ENCODE measurements at regions not wholly inside any gene's neighbourhood (a gene's known extent, or its start where the extent isn't known, plus 50 kb on each side); places are given as distances from the start of the nearest gene placed in this dataset.

DNA sequence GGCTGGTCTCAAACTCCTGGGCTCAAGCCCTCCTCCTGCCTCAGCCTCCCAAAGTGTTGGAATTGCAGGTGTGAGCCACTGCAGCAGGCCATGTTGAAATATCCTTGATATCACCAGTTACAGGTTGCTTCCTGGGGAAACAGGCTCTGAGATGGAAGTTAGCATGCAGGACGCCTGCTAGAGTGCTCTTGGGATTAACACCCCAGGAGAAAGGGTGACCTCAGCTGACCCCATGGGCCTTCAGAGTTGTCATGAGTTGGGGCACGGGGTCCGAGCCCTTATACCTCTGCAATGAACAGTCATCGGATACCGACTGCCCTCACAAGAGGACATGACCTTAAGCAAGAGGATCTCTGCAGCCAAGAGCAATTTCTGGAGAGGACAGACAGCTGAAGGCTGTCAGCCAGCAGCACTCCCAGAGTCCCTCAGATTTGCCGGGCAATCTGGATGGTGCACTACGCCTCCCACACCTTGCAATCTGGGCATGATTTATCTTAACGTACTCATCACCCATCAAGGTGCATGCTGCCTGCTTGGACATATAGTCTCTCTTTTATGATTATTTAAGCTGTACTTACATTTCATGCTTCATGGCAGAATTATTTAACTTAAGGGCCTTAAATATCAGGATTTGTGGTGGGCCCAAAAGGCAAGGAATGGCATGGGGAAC is 134.6 kb downstream of the ADSS2 start:
- H3K4me3 ChIP-seq: no peak overlapping the region
- no peaks in the 10 kb centered on the region for H3K36me3 ChIP-seq
- no peaks in the 10 kb centered on the region for H3K9me3 ChIP-seq
- H3K27ac ChIP-seq: no peak overlapping the region
- intact Hi-C loops (cut with DNase I): no loop called here
- H3K27me3 ChIP-seq: no peaks in the 10 kb centered on the region
- H3K4me1 ChIP-seq: peaks cover 16% of the 10 kb centered on the region
- DNase-seq (ENCODE audit: extremely low spot score in 2 of 2): peak; percentile 52 to 74
- no peak for TF ChIP-seq POLR2AphosphoS5 (IDR thresholded peaks at IDR 0.05; ENCODE audit: insufficient read depth in 1 of 2, low read depth in 1 of 2)
- TF ChIP-seq, protein P1, sequence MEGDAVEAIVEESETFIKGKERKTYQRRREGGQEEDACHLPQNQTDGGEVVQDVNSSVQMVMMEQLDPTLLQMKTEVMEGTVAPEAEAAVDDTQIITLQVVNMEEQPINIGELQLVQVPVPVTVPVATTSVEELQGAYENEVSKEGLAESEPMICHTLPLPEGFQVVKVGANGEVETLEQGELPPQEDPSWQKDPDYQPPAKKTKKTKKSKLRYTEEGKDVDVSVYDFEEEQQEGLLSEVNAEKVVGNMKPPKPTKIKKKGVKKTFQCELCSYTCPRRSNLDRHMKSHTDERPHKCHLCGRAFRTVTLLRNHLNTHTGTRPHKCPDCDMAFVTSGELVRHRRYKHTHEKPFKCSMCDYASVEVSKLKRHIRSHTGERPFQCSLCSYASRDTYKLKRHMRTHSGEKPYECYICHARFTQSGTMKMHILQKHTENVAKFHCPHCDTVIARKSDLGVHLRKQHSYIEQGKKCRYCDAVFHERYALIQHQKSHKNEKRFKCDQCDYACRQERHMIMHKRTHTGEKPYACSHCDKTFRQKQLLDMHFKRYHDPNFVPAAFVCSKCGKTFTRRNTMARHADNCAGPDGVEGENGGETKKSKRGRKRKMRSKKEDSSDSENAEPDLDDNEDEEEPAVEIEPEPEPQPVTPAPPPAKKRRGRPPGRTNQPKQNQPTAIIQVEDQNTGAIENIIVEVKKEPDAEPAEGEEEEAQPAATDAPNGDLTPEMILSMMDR (IDR thresholded peaks at IDR 0.05): no peak
- TF ChIP-seq POLR2A (IDR thresholded peaks at IDR 0.05): no peak

GRCh38 chr1:244318078-244318477 is 133.6 kb downstream of the ADSS2 start:
- intact Hi-C loops (cut with DNase I): no loop called here
- DNase-seq (ENCODE audit: extremely low spot score in 2 of 2): no peak
- peaks cover 19% of the 10 kb centered on the region for H3K4me1 ChIP-seq

DNA sequence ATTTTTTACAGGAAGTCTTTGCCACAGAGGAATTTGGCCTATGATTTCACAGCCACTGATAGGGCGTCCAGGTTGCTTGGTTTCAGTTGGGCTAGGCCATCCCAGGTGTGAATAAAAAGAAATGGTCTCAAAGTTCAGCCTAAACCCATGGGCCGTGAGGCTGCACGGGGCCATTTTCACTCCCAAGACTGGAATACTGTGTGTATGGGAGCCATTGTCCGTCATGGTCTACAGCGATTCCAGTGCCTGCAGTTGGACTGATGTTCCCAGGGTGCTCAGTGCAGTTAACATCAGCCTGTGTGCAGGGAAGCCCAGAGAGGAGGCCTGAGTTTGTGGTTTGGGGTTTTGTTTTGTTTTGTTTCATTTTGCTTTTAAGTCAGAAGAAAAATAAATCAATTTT is 133.2 kb downstream of the ADSS2 start:
- Histone ChIP-seq H3K27me3 (no peaks in the 10 kb centered on the region), H3K9me3 (no peaks in the 10 kb centered on the region), H3K36me3 (no peaks in the 10 kb centered on the region), H3K4me1 (peaks cover 23% of the 10 kb centered on the region), H3K27ac (no peak overlapping the region), H3K4me3 (no peak overlapping the region)
- intact Hi-C loops (cut with DNase I): no loop called here
- TF ChIP-seq POLR2A (IDR thresholded peaks at IDR 0.05) (no peak), POLR2AphosphoS5 (IDR thresholded peaks at IDR 0.05; ENCODE audit: insufficient read depth in 1 of 2, low read depth in 1 of 2) (no peak)
- TF ChIP-seq, protein P1 (IDR thresholded peaks at IDR 0.05): no peak
- DNase-seq (ENCODE audit: extremely low spot score in 2 of 2): peak; percentile 16 to 29

More at GRCh38 chr1:244318078-244318477, 133.6 kb downstream of the ADSS2 start:
- no peaks in the 10 kb centered on the region for H3K36me3 ChIP-seq
- H3K9me3 ChIP-seq: no peaks in the 10 kb centered on the region
- no peaks in the 10 kb centered on the region for H3K27me3 ChIP-seq
- H3K4me3 ChIP-seq: no peak overlapping the region
- H3K27ac ChIP-seq: no peak overlapping the region
- TF ChIP-seq POLR2A (IDR thresholded peaks at IDR 0.05) (no peak), POLR2AphosphoS5 (IDR thresholded peaks at IDR 0.05; ENCODE audit: insufficient read depth in 1 of 2, low read depth in 1 of 2) (no peak)
- TF ChIP-seq, protein P1 (IDR thresholded peaks at IDR 0.05): no peak

GRCh38 chr1:244319283-244320132 is 132.2 kb downstream of the ADSS2 start:
- no peaks in the 10 kb centered on the region for H3K27me3 ChIP-seq
- no peaks in the 10 kb centered on the region for H3K36me3 ChIP-seq
- TF ChIP-seq POLR2A (IDR thresholded peaks at IDR 0.05) (no peak), POLR2AphosphoS5 (IDR thresholded peaks at IDR 0.05; ENCODE audit: insufficient read depth in 1 of 2, low read depth in 1 of 2) (no peak)
- TF ChIP-seq, protein P1 (IDR thresholded peaks at IDR 0.05): no peak
- intact Hi-C loops (cut with DNase I): no loop called here
- H3K9me3 ChIP-seq: no peaks in the 10 kb centered on the region
- H3K4me3 ChIP-seq: no peak overlapping the region
- peak overlapping the region; percentile 19 for H3K27ac ChIP-seq
- H3K4me1 ChIP-seq: peaks cover 31% of the 10 kb centered on the region
- DNase-seq (ENCODE audit: extremely low spot score in 2 of 2): peak; percentile 49 to 78

All from vagina (tissue), 2 donors.